Endodermal cell (in vitro differentiated cells): ENCODE measurements at regions not wholly inside any gene's neighbourhood (a gene's known extent, or its start where the extent isn't known, plus 50 kb on each side); places are given as distances from the start of the nearest gene placed in this dataset.

Source experiments
- DNase-seq: peaks from one replicate; pipeline ENCODE4 v3.0.0-alpha.2; 2017
- H3K27ac ChIP-seq: 2 replicates; pipeline ENCODE4 v1.5.1; 2013; ENCODE audit warnings: mild to moderate bottlenecking, low read depth, low read length, moderate library complexity
- H3K27me3 ChIP-seq: 2 replicates; pipeline ENCODE4 v1.6.1; 2013; ENCODE audit warnings: mild to moderate bottlenecking, low read length, moderate library complexity; ENCODE audit not compliant: insufficient read depth, control insufficient read depth, poor library complexity, severe bottlenecking
- H3K36me3 ChIP-seq: 2 replicates; pipeline ENCODE4 v1.7.0; 2013; ENCODE audit warnings: mild to moderate bottlenecking, low read length, moderate library complexity; ENCODE audit not compliant: control insufficient read depth, insufficient read depth
- H3K4me1 ChIP-seq: one replicate; pipeline ENCODE4 v1.7.0; 2013; ENCODE audit warnings: low read length; ENCODE audit not compliant: control insufficient read depth, insufficient read depth
- H3K4me3 ChIP-seq: 2 replicates; pipeline ENCODE4 v1.5.1; 2013; ENCODE audit warnings: mild to moderate bottlenecking, low read length, moderate library complexity
- H3K9ac ChIP-seq: 2 replicates; pipeline ENCODE4 v1.6.1; 2013; ENCODE audit warnings: mild to moderate bottlenecking, low read length, moderate library complexity; ENCODE audit not compliant: poor library complexity, severe bottlenecking; ENCODE audit errors: extremely low read depth
- H3K9me3 ChIP-seq: 2 replicates; pipeline ENCODE4 v1.6.1; 2013; ENCODE audit warnings: mild to moderate bottlenecking, low read length, moderate library complexity; ENCODE audit not compliant: control insufficient read depth
- H3K27ac Mint-ChIP-seq: 2 replicates; pipeline ENCODE4 v1.8.0; 2020; ENCODE audit warnings: mixed read lengths
- H3K27me3 Mint-ChIP-seq: 2 replicates; pipeline ENCODE4 v1.8.0; 2021; ENCODE audit warnings: mild to moderate bottlenecking, mixed read lengths; ENCODE audit not compliant: insufficient read depth
- H3K36me3 Mint-ChIP-seq: 2 replicates; pipeline ENCODE4 v1.8.0; 2020; ENCODE audit warnings: low read depth, mixed read lengths
- H3K4me1 Mint-ChIP-seq: 2 replicates; pipeline ENCODE4 v1.8.0; 2020; ENCODE audit warnings: mixed read lengths
- H3K4me3 Mint-ChIP-seq: 2 replicates; pipeline ENCODE4 v1.8.0; 2020; ENCODE audit warnings: mild to moderate bottlenecking, moderate library complexity, mixed read lengths
- H3K9me3 Mint-ChIP-seq: 2 replicates; pipeline ENCODE4 v1.8.0; 2020; ENCODE audit warnings: mild to moderate bottlenecking, mixed read lengths
- WGBS, 2 experiments: methylation state at CpG; one replicate each; pipeline versions ENCODE4 v1.1.5 to v1.1.7; 2013; ENCODE audit warnings: missing lambda C conversion rate in 2 of 2, mixed read lengths in 1 of 2; ENCODE audit not compliant: insufficient coverage in 1 of 2, insufficient read length in 1 of 2; 5-methylcytosine and 5-hydroxymethylcytosine counted together
- TF ChIP-seq, protein P1 (sequence below): fragments of 200-600 bp; sonication (generic); conservative IDR thresholded peaks from 2 replicates; pipeline ENCODE4 v1.5.0; 2021; ENCODE audit warnings: antibody characterized with exemption, mild to moderate bottlenecking

DNA sequence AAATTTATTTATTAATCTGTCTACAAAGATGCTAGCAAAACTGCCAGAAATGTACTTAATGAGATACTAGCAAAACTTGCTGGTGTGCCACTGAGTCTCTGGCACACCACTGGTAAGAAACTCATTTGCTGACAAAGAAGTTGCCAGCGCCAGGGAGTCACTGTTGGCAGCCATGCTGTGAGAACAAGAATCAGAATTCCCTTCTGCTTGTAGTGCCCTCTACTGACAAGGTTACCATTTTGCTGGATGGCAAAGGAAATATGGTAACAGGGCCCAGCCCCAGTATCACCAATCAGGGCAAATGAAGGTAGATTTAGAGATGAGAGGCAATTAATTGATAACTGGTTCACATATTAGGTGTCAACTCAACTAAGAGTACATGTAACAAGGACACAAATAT lies 750.1 kb upstream of the ADGRL3 start:
- 85 to 100% methylated on average over 1 of the region's 1 CpG for WGBS, 2 experiments
- no peak overlapping the region for H3K27ac ChIP-seq
- no peaks in the 10 kb centered on the region for H3K4me1 ChIP-seq
- no peaks in the 10 kb centered on the region for H3K36me3 ChIP-seq
- Mint-ChIP-seq H3K27ac (no peak overlapping the region), H3K27me3 (no peaks in the 10 kb centered on the region), H3K4me1 (no peaks in the 10 kb centered on the region), H3K4me3 (no peak overlapping the region), H3K36me3 (no peaks in the 10 kb centered on the region), H3K9me3 (no peaks in the 10 kb centered on the region)
- no peak overlapping the region for H3K9ac ChIP-seq
- TF ChIP-seq, protein P1, sequence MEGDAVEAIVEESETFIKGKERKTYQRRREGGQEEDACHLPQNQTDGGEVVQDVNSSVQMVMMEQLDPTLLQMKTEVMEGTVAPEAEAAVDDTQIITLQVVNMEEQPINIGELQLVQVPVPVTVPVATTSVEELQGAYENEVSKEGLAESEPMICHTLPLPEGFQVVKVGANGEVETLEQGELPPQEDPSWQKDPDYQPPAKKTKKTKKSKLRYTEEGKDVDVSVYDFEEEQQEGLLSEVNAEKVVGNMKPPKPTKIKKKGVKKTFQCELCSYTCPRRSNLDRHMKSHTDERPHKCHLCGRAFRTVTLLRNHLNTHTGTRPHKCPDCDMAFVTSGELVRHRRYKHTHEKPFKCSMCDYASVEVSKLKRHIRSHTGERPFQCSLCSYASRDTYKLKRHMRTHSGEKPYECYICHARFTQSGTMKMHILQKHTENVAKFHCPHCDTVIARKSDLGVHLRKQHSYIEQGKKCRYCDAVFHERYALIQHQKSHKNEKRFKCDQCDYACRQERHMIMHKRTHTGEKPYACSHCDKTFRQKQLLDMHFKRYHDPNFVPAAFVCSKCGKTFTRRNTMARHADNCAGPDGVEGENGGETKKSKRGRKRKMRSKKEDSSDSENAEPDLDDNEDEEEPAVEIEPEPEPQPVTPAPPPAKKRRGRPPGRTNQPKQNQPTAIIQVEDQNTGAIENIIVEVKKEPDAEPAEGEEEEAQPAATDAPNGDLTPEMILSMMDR: peak; percentile 56
- H3K9me3 ChIP-seq: no peaks in the 10 kb centered on the region
- H3K27me3 ChIP-seq: no peaks in the 10 kb centered on the region
- H3K4me3 ChIP-seq: no peak overlapping the region
- peak; percentile 50 for DNase-seq

DNA sequence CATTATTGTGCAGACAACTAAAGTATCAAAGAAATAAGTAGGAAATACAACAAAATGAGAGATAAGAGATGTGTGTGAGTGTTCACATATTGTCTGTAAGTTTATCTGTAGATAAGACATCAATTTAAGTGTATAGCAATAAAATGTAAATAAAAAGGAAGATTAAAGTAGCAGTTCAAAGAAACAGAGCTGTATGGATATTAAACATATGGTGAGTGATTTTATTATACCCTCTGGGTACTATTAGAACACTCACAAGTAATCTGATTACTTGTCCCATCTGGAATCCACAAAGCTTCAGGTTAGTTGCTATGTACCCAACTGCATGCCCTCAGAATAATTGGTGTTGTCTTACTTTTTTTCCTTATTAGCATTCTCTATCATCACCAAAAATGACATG lies 747.9 kb upstream of the ADGRL3 start:
- H3K4me1 ChIP-seq: no peaks in the 10 kb centered on the region
- Mint-ChIP-seq H3K4me3 (no peak overlapping the region), H3K27ac (no peak overlapping the region), H3K4me1 (no peaks in the 10 kb centered on the region), H3K9me3 (no peaks in the 10 kb centered on the region), H3K27me3 (no peaks in the 10 kb centered on the region), H3K36me3 (no peaks in the 10 kb centered on the region)
- TF ChIP-seq, protein P1: no peak
- no peaks in the 10 kb centered on the region for H3K36me3 ChIP-seq
- no peak overlapping the region for H3K4me3 ChIP-seq
- H3K9ac ChIP-seq: no peak overlapping the region
- H3K27me3 ChIP-seq: no peaks in the 10 kb centered on the region
- no peak overlapping the region for H3K27ac ChIP-seq
- DNase-seq: no peak
- no peaks in the 10 kb centered on the region for H3K9me3 ChIP-seq

DNA sequence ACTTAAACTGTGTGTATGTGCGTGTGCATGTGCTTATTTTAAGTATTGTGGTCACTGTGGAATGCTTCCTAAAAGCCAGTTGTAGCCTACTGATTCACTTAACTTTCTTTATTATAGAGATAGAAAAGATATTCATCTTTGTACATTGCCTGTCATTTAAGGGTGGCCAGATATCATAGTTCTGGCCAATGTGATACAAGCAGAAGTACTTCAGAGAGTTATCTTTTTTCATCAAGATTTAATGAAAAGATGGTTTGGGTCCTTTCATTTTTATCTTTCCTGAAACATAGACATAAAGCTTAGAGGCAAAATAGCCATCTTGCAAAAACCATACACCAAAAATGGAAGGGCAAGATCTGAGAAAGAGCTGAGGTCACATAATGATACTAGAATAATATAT lies 744.7 kb upstream of the ADGRL3 start:
- no peak for DNase-seq
- no peak overlapping the region for H3K4me3 ChIP-seq
- no peaks in the 10 kb centered on the region for H3K36me3 Mint-ChIP-seq

More for the DNA sequence above, 744.7 kb upstream of the ADGRL3 start:
- Mint-ChIP-seq H3K9me3 (no peaks in the 10 kb centered on the region), H3K27ac (no peak overlapping the region), H3K27me3 (no peaks in the 10 kb centered on the region), H3K4me3 (no peak overlapping the region), H3K4me1 (no peaks in the 10 kb centered on the region)
- Histone ChIP-seq H3K36me3 (no peaks in the 10 kb centered on the region), H3K27ac (no peak overlapping the region), H3K9ac (no peak overlapping the region), H3K9me3 (no peaks in the 10 kb centered on the region), H3K4me1 (no peaks in the 10 kb centered on the region), H3K27me3 (no peaks in the 10 kb centered on the region)
- no CpG with 5 or more reads among the region's 1 CpG for WGBS, 2 experiments
- TF ChIP-seq, protein P1: no peak
